OCI-LY3 (cell line): ENCODE measurements at regions not wholly inside any gene's neighbourhood (a gene's known extent, or its start where the extent isn't known, plus 50 kb on each side); places are given as distances from the start of the nearest gene placed in this dataset.

Source experiments
- H2AFZ ChIP-seq: fragments of 200-600, 300-600 bp; shearing (Covaris generic); 2 replicates; pipeline ENCODE4 v1.6.0; 2014; ENCODE audit warnings: antibody characterized with exemption, low read depth, low read length
- H3K27ac ChIP-seq: fragments of 200-600, 300-600 bp; sonication (generic); 2 replicates; pipeline ENCODE4 v1.5.1; 2014; ENCODE audit warnings: mild to moderate bottlenecking, low read length, moderate library complexity, mixed read lengths
- H3K27me3 ChIP-seq: fragments of 200-600, 300-600 bp; sonication (generic); 2 replicates; pipeline ENCODE4 v1.6.1; 2014; ENCODE audit warnings: low read depth, low read length, mixed read lengths
- H3K36me3 ChIP-seq: fragments of 200-600, 300-600 bp; sonication (generic); replicated peaks from 2 replicates; pipeline ENCODE3; 2014; ENCODE audit warnings: low read depth, low read length, mixed read lengths
- H3K4me1 ChIP-seq: fragments of 300-600, 200-600 bp; sonication (generic); 2 replicates; pipeline ENCODE4 v1.6.1; 2014; ENCODE audit warnings: low read length, mixed read lengths
- H3K4me2 ChIP-seq: fragments of 200-600, 300-600 bp; sonication (generic); 2 replicates; pipeline ENCODE4 v1.6.1; 2014; ENCODE audit warnings: low read length, mixed read lengths
- H3K4me3 ChIP-seq: fragments of 300-600, 200-600 bp; sonication (generic); 2 replicates; pipeline ENCODE4 v1.5.1; 2014; ENCODE audit warnings: antibody characterized with exemption, mild to moderate bottlenecking, low read length, moderate library complexity
- H3K79me2 ChIP-seq: fragments of 300-600, 200-600 bp; shearing (Covaris generic); 2 replicates; pipeline ENCODE4 v1.6.1; 2014; ENCODE audit warnings: mild to moderate bottlenecking, low read length, mixed read lengths
- H3K9ac ChIP-seq: fragments of 300-600, 200-600 bp; shearing (Covaris generic); 2 replicates; pipeline ENCODE4 v1.6.0; 2014; ENCODE audit warnings: mild to moderate bottlenecking, low read length, moderate library complexity
- H3K9me3 ChIP-seq: fragments of 200-600, 300-600 bp; shearing (Covaris generic); 2 replicates; pipeline ENCODE4 v1.6.1; 2014; ENCODE audit warnings: low read length, mixed read lengths; ENCODE audit not compliant: insufficient read depth
- H4K20me1 ChIP-seq: fragments of 200-600, 300-600 bp; sonication (generic); 2 replicates; pipeline ENCODE4 v1.6.1; 2016; ENCODE audit warnings: low read length, mixed read lengths; ENCODE audit not compliant: insufficient read depth
- EZH2phosphoT487 ChIP-seq: fragments of 200-600 bp; shearing (Covaris generic); IDR thresholded peaks from 2 replicates; pipeline ENCODE4 v1.6.1; 2018; ENCODE audit warnings: antibody characterized with exemption, mixed run types, low read depth
- TF ChIP-seq, protein P1 (sequence below): fragments of 200-600, 300-600 bp; sonication (generic); IDR thresholded peaks from 2 replicates; pipeline ENCODE4 v1.5.1; 2014; ENCODE audit warnings: antibody characterized with exemption, low read length, low read depth

DNA sequence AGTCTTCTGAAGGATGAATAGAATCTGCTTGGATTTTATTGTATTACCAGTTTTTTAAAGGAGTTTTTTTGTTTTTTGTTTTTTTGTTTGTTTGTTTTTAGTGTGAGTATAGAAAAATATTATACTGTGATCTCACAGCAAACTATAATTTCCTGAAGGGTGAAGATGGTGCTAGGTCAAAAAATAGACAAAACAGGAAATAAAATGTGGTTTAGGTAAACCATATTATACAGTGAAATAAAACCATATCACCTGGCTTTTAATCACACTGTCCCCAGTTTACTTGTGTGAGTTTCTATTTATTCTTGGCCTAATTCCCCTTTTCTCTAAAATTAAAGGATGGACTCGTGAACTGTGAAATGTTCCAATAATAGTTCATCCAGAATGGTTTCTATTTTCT lies 841.3 kb upstream of the CTNND2 start:
- H2AFZ ChIP-seq: no peak overlapping the region
- TF ChIP-seq EZH2phosphoT487: no peak
- TF ChIP-seq, protein P1, sequence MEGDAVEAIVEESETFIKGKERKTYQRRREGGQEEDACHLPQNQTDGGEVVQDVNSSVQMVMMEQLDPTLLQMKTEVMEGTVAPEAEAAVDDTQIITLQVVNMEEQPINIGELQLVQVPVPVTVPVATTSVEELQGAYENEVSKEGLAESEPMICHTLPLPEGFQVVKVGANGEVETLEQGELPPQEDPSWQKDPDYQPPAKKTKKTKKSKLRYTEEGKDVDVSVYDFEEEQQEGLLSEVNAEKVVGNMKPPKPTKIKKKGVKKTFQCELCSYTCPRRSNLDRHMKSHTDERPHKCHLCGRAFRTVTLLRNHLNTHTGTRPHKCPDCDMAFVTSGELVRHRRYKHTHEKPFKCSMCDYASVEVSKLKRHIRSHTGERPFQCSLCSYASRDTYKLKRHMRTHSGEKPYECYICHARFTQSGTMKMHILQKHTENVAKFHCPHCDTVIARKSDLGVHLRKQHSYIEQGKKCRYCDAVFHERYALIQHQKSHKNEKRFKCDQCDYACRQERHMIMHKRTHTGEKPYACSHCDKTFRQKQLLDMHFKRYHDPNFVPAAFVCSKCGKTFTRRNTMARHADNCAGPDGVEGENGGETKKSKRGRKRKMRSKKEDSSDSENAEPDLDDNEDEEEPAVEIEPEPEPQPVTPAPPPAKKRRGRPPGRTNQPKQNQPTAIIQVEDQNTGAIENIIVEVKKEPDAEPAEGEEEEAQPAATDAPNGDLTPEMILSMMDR: no peak
- H4K20me1 ChIP-seq: no peaks in the 10 kb centered on the region
- H3K4me2 ChIP-seq: no peak overlapping the region
- H3K9me3 ChIP-seq: no peaks in the 10 kb centered on the region
- H3K27ac ChIP-seq: no peak overlapping the region
- H3K4me3 ChIP-seq: no peak overlapping the region
- no peaks in the 10 kb centered on the region for H3K4me1 ChIP-seq
- H3K36me3 ChIP-seq: no peaks in the 10 kb centered on the region
- H3K9ac ChIP-seq: no peak overlapping the region
- H3K79me2 ChIP-seq: no peaks in the 10 kb centered on the region
- H3K27me3 ChIP-seq: no peaks in the 10 kb centered on the region

GRCh38 chr5:12743582-12743981 lies 839.3 kb upstream of the CTNND2 start:
- no peak for TF ChIP-seq EZH2phosphoT487
- TF ChIP-seq, protein P1: no peak
- H3K9me3 ChIP-seq: no peaks in the 10 kb centered on the region
- H3K4me2 ChIP-seq: no peak overlapping the region

GRCh38 chr5:12730354-12730753 lies 826.1 kb upstream of the CTNND2 start:
- no peak overlapping the region for H3K4me3 ChIP-seq
- H3K4me2 ChIP-seq: no peak overlapping the region
- no peak overlapping the region for H3K9ac ChIP-seq
- TF ChIP-seq EZH2phosphoT487: no peak
- TF ChIP-seq, protein P1: no peak
- H3K36me3 ChIP-seq: no peaks in the 10 kb centered on the region
- H3K27ac ChIP-seq: no peak overlapping the region
- H4K20me1 ChIP-seq: no peaks in the 10 kb centered on the region
- H2AFZ ChIP-seq: no peak overlapping the region
- H3K27me3 ChIP-seq: no peaks in the 10 kb centered on the region
- H3K9me3 ChIP-seq: no peaks in the 10 kb centered on the region
- no peaks in the 10 kb centered on the region for H3K4me1 ChIP-seq
- no peaks in the 10 kb centered on the region for H3K79me2 ChIP-seq

More at GRCh38 chr5:12743582-12743981, 839.3 kb upstream of the CTNND2 start:
- Histone ChIP-seq H2AFZ (no peak overlapping the region), H3K4me3 (no peak overlapping the region), H4K20me1 (no peaks in the 10 kb centered on the region), H3K27me3 (no peaks in the 10 kb centered on the region), H3K27ac (no peak overlapping the region), H3K9ac (no peak overlapping the region), H3K4me1 (no peaks in the 10 kb centered on the region), H3K79me2 (no peaks in the 10 kb centered on the region), H3K36me3 (no peaks in the 10 kb centered on the region)

DNA sequence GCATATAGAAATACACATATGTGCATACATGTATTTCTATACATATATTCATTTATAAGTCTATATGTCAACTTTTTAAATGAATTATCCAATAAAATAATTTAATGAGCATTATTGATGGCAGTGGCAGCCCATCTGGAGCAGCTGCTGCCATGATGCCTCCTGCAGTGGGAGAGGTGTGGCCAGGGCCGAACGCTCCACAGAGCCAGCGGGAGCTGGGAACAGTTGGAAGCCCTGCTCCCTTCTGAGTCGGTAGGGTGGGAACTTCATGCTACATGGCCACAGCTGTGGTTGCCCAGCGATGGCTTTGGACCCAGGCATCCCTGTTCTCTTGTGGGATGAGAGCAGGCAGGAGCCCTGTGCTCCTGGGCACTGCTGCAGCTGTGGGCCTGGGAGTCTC lies 812.4 kb upstream of the CTNND2 start:
- Histone ChIP-seq H3K4me1 (no peaks in the 10 kb centered on the region), H3K9ac (no peak overlapping the region), H3K79me2 (no peaks in the 10 kb centered on the region), H2AFZ (no peak overlapping the region), H3K9me3 (no peaks in the 10 kb centered on the region), H4K20me1 (no peaks in the 10 kb centered on the region), H3K27ac (no peak overlapping the region), H3K4me2 (no peak overlapping the region), H3K4me3 (no peak overlapping the region), H3K27me3 (no peaks in the 10 kb centered on the region), H3K36me3 (no peaks in the 10 kb centered on the region)
- no peak for TF ChIP-seq EZH2phosphoT487
- TF ChIP-seq, protein P1: no peak
